H1 (cell line): ENCODE measurements at regions not wholly inside any gene's neighbourhood (a gene's known extent, or its start where the extent isn't known, plus 50 kb on each side); places are given as distances from the start of the nearest gene placed in this dataset.

Experiments used
- CTCF ChIA-PET: fragments of 300-600 bp; sonication (Branson Sonifier 250); formaldehyde crosslinking; loops from one replicate; lab custom pipeline; 2021; ENCODE audit not compliant: partially characterized antibody; lab: Charles Lee
- POLR2A ChIA-PET: fragments of 300-600 bp; sonication (Branson Sonifier 250); formaldehyde crosslinking; loops from one replicate; lab custom pipeline; 2021; ENCODE audit warnings: inconsistent platforms; ENCODE audit not compliant: partially characterized antibody; lab: Charles Lee
- DNase-seq, 2 experiments: peaks; one replicate each; pipeline versions ENCODE4 v3.0.0 to v3.0.0-alpha.2; 2010 to 2022; ENCODE audit warnings: low spot score in 2 of 2, low read depth in 1 of 2, mixed read lengths in 1 of 2
- FAIRE-seq: peaks from 2 replicates; lab custom pipeline; 2011; peaks lifted over from hg19 to GRCh38; lab: Jason Lieb, UNC
- H2AFZ ChIP-seq: 2 replicates; pipeline ENCODE4 v1.8.1; 2012; ENCODE audit warnings: low read length, inconsistent platforms
- H2AK5ac ChIP-seq: 2 replicates; pipeline ENCODE4 v1.6.1; 2013; ENCODE audit warnings: low read depth, low read length
- H2BK120ac ChIP-seq: replicated peaks from 2 replicates; pipeline ENCODE3; 2013; ENCODE audit warnings: low read depth, low read length, inconsistent platforms
- H2BK12ac ChIP-seq: 2 replicates; pipeline ENCODE4 v1.6.1; 2013; ENCODE audit warnings: low read depth, low read length
- H2BK15ac ChIP-seq: 2 replicates; pipeline ENCODE4 v1.6.1; 2013; ENCODE audit warnings: low read length
- H2BK20ac ChIP-seq: 2 replicates; pipeline ENCODE4 v1.6.1; 2013; ENCODE audit warnings: low read length
- H2BK5ac ChIP-seq: 2 replicates; pipeline ENCODE4 v1.6.1; 2013; ENCODE audit warnings: low read depth, low read length
- H3K14ac ChIP-seq: 2 replicates; pipeline ENCODE4 v1.6.1; 2013; ENCODE audit warnings: inconsistent platforms; ENCODE audit not compliant: insufficient read length
- H3K18ac ChIP-seq: 2 replicates; pipeline ENCODE4 v1.6.1; 2013; ENCODE audit warnings: low read length; ENCODE audit errors: extremely low read depth
- H3K23ac ChIP-seq: 2 replicates; pipeline ENCODE4 v1.6.1; 2013; ENCODE audit warnings: inconsistent platforms; ENCODE audit not compliant: insufficient read length
- H3K23me2 ChIP-seq: 2 replicates; pipeline ENCODE4 v1.6.1; 2013; ENCODE audit warnings: low read depth, low read length
- H3K27ac ChIP-seq: 2 replicates; pipeline ENCODE4 v1.6.1; 2011; ENCODE audit warnings: low read depth, low read length, inconsistent platforms
- H3K27me3 ChIP-seq, 4 experiments: replicated peaks in 1 of 4; 1 replicate in 1 of 4; 2 replicates in 3 of 4; pipeline versions ENCODE4 v1.6.1 to v1.8.1; 2011 to 2013; ENCODE audit warnings: low read length in 3 of 4, mild to moderate bottlenecking in 3 of 4, inconsistent platforms in 2 of 4, mixed read lengths in 2 of 4, moderate library complexity in 1 of 4; ENCODE audit not compliant: control insufficient read depth in 3 of 4, insufficient read depth in 3 of 4; ENCODE audit errors: extremely low read depth in 1 of 4
- H3K36me3 ChIP-seq, 4 experiments: 2 replicates each; pipeline versions ENCODE4 v1.6.1 to v1.8.1; 2011 to 2013; ENCODE audit warnings: mild to moderate bottlenecking in 4 of 4, low read length in 3 of 4, moderate library complexity in 2 of 4, control low read depth in 1 of 4, inconsistent platforms in 1 of 4; ENCODE audit not compliant: insufficient read depth in 4 of 4, control insufficient read depth in 2 of 4
- H3K4ac ChIP-seq: replicated peaks from 2 replicates; pipeline ENCODE3; 2013; ENCODE audit warnings: low read length, low read depth, mixed read lengths, inconsistent platforms; ENCODE audit not compliant: insufficient read length
- H3K4me1 ChIP-seq, 4 experiments: replicated peaks in 1 of 4; 1 replicate in 1 of 4; 2 replicates in 3 of 4; pipeline versions ENCODE4 v1.6.1 to v1.8.1; 2011 to 2013; ENCODE audit warnings: low read length in 3 of 4, inconsistent platforms in 2 of 4, mixed read lengths in 1 of 4; ENCODE audit not compliant: insufficient read depth in 4 of 4, control insufficient read depth in 3 of 4
- H3K4me2 ChIP-seq, 2 experiments: 2 replicates each; pipeline versions ENCODE4 v1.6.1 to v1.8.1; 2011 to 2013; ENCODE audit warnings: low read depth in 2 of 2, low read length in 2 of 2, control low read depth in 1 of 2, inconsistent platforms in 1 of 2, mild to moderate bottlenecking in 1 of 2; ENCODE audit not compliant: insufficient read depth in 1 of 2
- H3K4me3 ChIP-seq, 4 experiments: fragments of 200-600, 300-600 bp in 1 of 4; sonication (generic), shearing (Covaris generic), sonication (Bioruptor Twin) in 1 of 4; 2 replicates each; pipeline versions ENCODE4 v1.5.1 to v1.8.1; 2011 to 2016; ENCODE audit warnings: low read length in 4 of 4, low read depth in 3 of 4, control low read depth in 2 of 4, inconsistent platforms in 2 of 4, mild to moderate bottlenecking in 2 of 4, mixed read lengths in 1 of 4, moderate library complexity in 1 of 4; ENCODE audit not compliant: insufficient read depth in 2 of 4; ENCODE audit errors: extremely low read depth in 1 of 4
- H3K56ac ChIP-seq: replicated peaks from 2 replicates; pipeline ENCODE3; 2013; ENCODE audit warnings: low read depth, mild to moderate bottlenecking, mixed read lengths, low read length, inconsistent platforms; ENCODE audit not compliant: insufficient read length
- H3K79me1 ChIP-seq: 2 replicates; pipeline ENCODE4 v1.6.1; 2013; ENCODE audit warnings: low read depth, low read length, control low read depth
- H3K79me2 ChIP-seq, 2 experiments: 2 replicates each; pipeline versions ENCODE4 v1.6.1 to v1.8.1; 2012 to 2013; ENCODE audit warnings: low read length in 2 of 2, mild to moderate bottlenecking in 2 of 2, inconsistent platforms in 1 of 2; ENCODE audit not compliant: insufficient read depth in 2 of 2, control insufficient read depth in 1 of 2
- H3K9ac ChIP-seq, 4 experiments: replicated peaks in 1 of 4; 1 replicate in 1 of 4; 2 replicates in 3 of 4; pipeline versions ENCODE4 v1.6.1 to v1.8.1; 2011 to 2013; ENCODE audit warnings: low read depth in 3 of 4, low read length in 3 of 4, control low read depth in 2 of 4, mild to moderate bottlenecking in 2 of 4, moderate library complexity in 2 of 4, inconsistent platforms in 1 of 4; ENCODE audit errors: extremely low read depth in 1 of 4
- H3K9me3 ChIP-seq, 2 experiments: 2 replicates each; pipeline versions ENCODE4 v1.6.1 to v1.8.1; 2012 to 2013; ENCODE audit warnings: mild to moderate bottlenecking in 2 of 2, moderate library complexity in 2 of 2, control low read depth in 1 of 2, inconsistent platforms in 1 of 2, low read depth in 1 of 2, low read length in 1 of 2, mixed read lengths in 1 of 2; ENCODE audit not compliant: insufficient read depth in 2 of 2
- H4K20me1 ChIP-seq, 2 experiments: replicated peaks in 1 of 2; 2 replicates each; pipeline versions ENCODE3 to v1.8.1; 2011 to 2013; ENCODE audit warnings: inconsistent platforms in 2 of 2, low read length in 2 of 2, mild to moderate bottlenecking in 1 of 2; ENCODE audit not compliant: insufficient read depth in 2 of 2, control insufficient read depth in 1 of 2
- H4K5ac ChIP-seq: 2 replicates; pipeline ENCODE4 v1.6.1; 2013; ENCODE audit warnings: low read length, low read depth, mixed read lengths, inconsistent platforms; ENCODE audit not compliant: insufficient read length
- H4K8ac ChIP-seq: 2 replicates; pipeline ENCODE4 v1.8.0; 2013; ENCODE audit warnings: mild to moderate bottlenecking, moderate library complexity, low read length, inconsistent platforms; ENCODE audit not compliant: insufficient read depth; ENCODE audit errors: extremely low read depth
- H4K91ac ChIP-seq: replicated peaks from 2 replicates; pipeline ENCODE3; 2013; ENCODE audit warnings: low read length, mixed read lengths, inconsistent platforms; ENCODE audit not compliant: insufficient read length
- BACH1 ChIP-seq: IDR thresholded peaks from 2 replicates; pipeline ENCODE4 v1.6.1; 2012; ENCODE audit warnings: low read length, improper control_type of control experiment
- CBX5 ChIP-seq: fragments of 300-800, 300-1000 bp; sonication (generic); IDR thresholded peaks from 2 replicates; pipeline ENCODE4 v1.7.1; 2016; ENCODE audit warnings: antibody characterized with exemption, low read length, low read depth
- EGR1 ChIP-seq: IDR thresholded peaks from 2 replicates; pipeline ENCODE4 v1.6.1; 2011; ENCODE audit warnings: low read depth, low read length, borderline replicate concordance
- KDM5A ChIP-seq: fragments of 200-600 bp; IDR thresholded peaks from 2 replicates; pipeline ENCODE4 v1.7.1; 2012; ENCODE audit warnings: mild to moderate bottlenecking, low read length, inconsistent platforms, mixed read lengths
- POLR2AphosphoS5 ChIP-seq: IDR thresholded peaks from 2 replicates; pipeline ENCODE4 v1.6.1; 2011; ENCODE audit warnings: low read depth, low read length
- SUZ12 ChIP-seq: fragments of 200-600 bp; sonication (generic); IDR thresholded peaks from 2 replicates; pipeline ENCODE4 v1.6.1; 2012; ENCODE audit warnings: mild to moderate bottlenecking, inconsistent platforms, low read length, moderate library complexity, mixed read lengths
- TCF12 ChIP-seq: IDR thresholded peaks from 2 replicates; pipeline ENCODE4 v1.6.1; 2011; ENCODE audit warnings: low read depth, mild to moderate bottlenecking, low read length
- WGBS, 2 experiments: shearing (Covaris generic) in 1 of 2; methylation state at CpG; one replicate each; pipeline versions ENCODE4 v1.1.6 to v1.1.7; 2013 to 2015; ENCODE audit warnings: low lambda C conversion rate in 2 of 2, mixed read lengths in 2 of 2, inconsistent platforms in 1 of 2, low coverage in 1 of 2, missing lambda C conversion rate in 1 of 2; ENCODE audit not compliant: insufficient replicate concordance in 2 of 2, insufficient coverage in 1 of 2, insufficient read length in 1 of 2; ENCODE audit errors: extremely low coverage in 1 of 2, missing lambda C conversion rate in 1 of 2; 5-methylcytosine and 5-hydroxymethylcytosine counted together

DNA sequence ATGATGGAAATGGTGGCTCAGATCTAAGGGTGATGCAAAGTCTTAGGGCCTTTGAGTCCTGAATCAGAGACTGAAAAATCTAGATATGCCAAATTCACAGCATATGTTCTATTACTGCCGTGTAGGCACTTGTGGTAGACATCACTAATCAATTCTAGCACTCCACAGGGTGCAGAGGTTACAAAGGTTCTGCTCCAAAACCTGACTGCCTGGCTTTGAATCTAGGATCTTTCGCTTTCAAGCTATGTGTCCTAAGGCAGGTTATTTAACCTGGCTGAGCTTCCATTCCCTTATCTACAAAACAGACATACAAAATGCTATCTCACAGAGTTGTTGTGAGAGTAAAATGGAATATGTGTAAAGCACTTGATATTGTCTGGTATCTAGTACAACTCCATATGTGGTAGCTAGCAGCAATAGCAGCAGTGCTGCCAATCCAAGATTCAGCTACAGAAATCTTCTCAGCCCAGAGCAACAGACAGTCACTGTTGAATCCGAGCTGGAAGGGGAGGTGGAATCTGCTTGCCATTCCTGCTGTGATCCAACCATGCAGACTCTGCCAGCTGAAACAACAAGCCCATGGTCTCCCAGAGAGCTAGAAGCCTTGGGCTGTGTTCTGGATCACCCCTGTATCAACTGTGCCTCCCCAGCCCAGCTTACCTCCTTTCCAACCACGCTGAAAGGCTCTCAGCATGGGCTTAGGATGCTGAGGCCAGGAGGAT is 206.9 kb downstream of the TFAP2C start:
- peaks cover 5% of the 10 kb centered on the region; the same call in 1 of the 2 replicates for H3K23me2 ChIP-seq
- no peak overlapping the region for H2BK12ac ChIP-seq
- DNase-seq (no peak), FAIRE-seq (no peak)
- no peak overlapping the region for H4K91ac ChIP-seq
- no peak for TF ChIP-seq TCF12
- TF ChIP-seq BACH1: no peak
- TF ChIP-seq POLR2AphosphoS5: no peak
- no peak for TF ChIP-seq EGR1
- no peak for TF ChIP-seq KDM5A
- TF ChIP-seq SUZ12: no peak
- TF ChIP-seq CBX5: no peak
- no peak overlapping the region for H3K9ac ChIP-seq
- no peak overlapping the region for H2BK120ac ChIP-seq
- H2BK15ac ChIP-seq: no peak overlapping the region
- H3K79me2 ChIP-seq: no peaks in the 10 kb centered on the region
- POLR2A ChIA-PET: no interaction called here
- WGBS, 2 experiments: 86% methylated on average over 4 of the region's 4 CpGs; no CpG with 5 or more reads in 1 of the 2 experiments
- H2AK5ac ChIP-seq: no peak overlapping the region
- no peaks in the 10 kb centered on the region; a peak in 1 of 7 replicates for H3K27me3 ChIP-seq
- no peaks in the 10 kb centered on the region for H3K79me1 ChIP-seq
- no peak overlapping the region for H3K56ac ChIP-seq
- no peaks in the 10 kb centered on the region for H3K9me3 ChIP-seq
- H3K4ac ChIP-seq: no peak overlapping the region
- H3K14ac ChIP-seq: no peak overlapping the region
- no peaks in the 10 kb centered on the region for H4K20me1 ChIP-seq
- no peak overlapping the region for H4K8ac ChIP-seq
- H3K4me3 ChIP-seq: no peak overlapping the region
- no peaks in the 10 kb centered on the region for H3K36me3 ChIP-seq
- no peak overlapping the region for H4K5ac ChIP-seq
- no peak overlapping the region for H2BK20ac ChIP-seq
- no peak overlapping the region for H2AFZ ChIP-seq
- no peak overlapping the region for H3K27ac ChIP-seq
- peaks cover 0 to 4% (median 1%) of the 10 kb centered on the region in 4 experiments; a peak in 2 of 7 replicates for H3K4me1 ChIP-seq
- H3K23ac ChIP-seq: no peak overlapping the region
- no peak overlapping the region for H3K18ac ChIP-seq
- no peak overlapping the region for H2BK5ac ChIP-seq
- CTCF ChIA-PET: interaction anchor here (0.7 to 2.1 kb wide), 6 partner anchors 13 to 286 kb away, joined by 3 to 7 read pairs (median 5); no protein-coding TSS in a partner anchor
- H3K4me2 ChIP-seq: no peak overlapping the region
